A673 (cell line): ENCODE measurements at regions not wholly inside any gene's neighbourhood (a gene's known extent, or its start where the extent isn't known, plus 50 kb on each side); places are given as distances from the start of the nearest gene placed in this dataset.

Experiments
- BruUV-seq: library from RNA; stranded (reverse); fragments of 400-500 nt; replicated peaks from 2 replicates; lab custom pipeline; 2021; lab: Mats Ljungman, UMichigan
- CTCF ChIA-PET: fragments of 300-600 bp; sonication (Branson Sonifier 250); formaldehyde crosslinking; loops from one replicate; lab custom pipeline; 2022; ENCODE audit warnings: antibody characterized with exemption; lab: Charles Lee
- POLR2A ChIA-PET: fragments of 300-600 bp; sonication (Branson Sonifier 250); formaldehyde crosslinking; loops from one replicate; lab custom pipeline; 2022; ENCODE audit warnings: antibody characterized with exemption; ENCODE audit not compliant: low non-redundant PET; lab: Charles Lee
- DNase-seq: peaks from one replicate; pipeline ENCODE4 v3.0.0-alpha.2; 2015; ENCODE audit warnings: low spot score
- H3K27ac ChIP-seq: fragments of 200-600 bp; sonication (generic); 2 replicates; pipeline ENCODE4 v1.5.1; 2016; ENCODE audit warnings: mixed run types, low read depth, mild to moderate bottlenecking, mixed read lengths, antibody characterized with exemption, low read length; ENCODE audit not compliant: poor library complexity, severe bottlenecking
- H3K27me3 ChIP-seq: fragments of 200-600 bp; sonication (generic); replicated peaks from 2 replicates; pipeline ENCODE4 v1.6.1; 2017; ENCODE audit warnings: mixed run types, low read depth, mild to moderate bottlenecking, mixed read lengths, antibody characterized with exemption, low read length; ENCODE audit not compliant: insufficient read depth, poor library complexity
- H3K36me3 ChIP-seq: fragments of 200-600 bp; sonication (generic); 2 replicates; pipeline ENCODE4 v1.6.1; 2016; ENCODE audit warnings: mixed run types, mild to moderate bottlenecking, mixed read lengths, antibody characterized with exemption, low read length; ENCODE audit not compliant: insufficient read depth, poor library complexity, severe bottlenecking
- H3K4me1 ChIP-seq: fragments of 200-600 bp; sonication (generic); 2 replicates; pipeline ENCODE4 v1.6.1; 2017; ENCODE audit warnings: mixed run types, mild to moderate bottlenecking, mixed read lengths, antibody characterized with exemption, low read length; ENCODE audit not compliant: insufficient read depth, poor library complexity, severe bottlenecking
- H3K4me3 ChIP-seq: fragments of 200-600 bp; sonication (generic); 2 replicates; pipeline ENCODE4 v1.5.1; 2016; ENCODE audit warnings: low read depth, mixed run types, mild to moderate bottlenecking, mixed read lengths, low read length; ENCODE audit not compliant: poor library complexity, severe bottlenecking
- H3K9me3 ChIP-seq: fragments of 200-600 bp; sonication (generic); 2 replicates; pipeline ENCODE4 v1.6.1; 2016; ENCODE audit warnings: mixed run types, low read depth, mild to moderate bottlenecking, mixed read lengths, antibody characterized with exemption, low read length; ENCODE audit not compliant: poor library complexity, severe bottlenecking
- EZH2 ChIP-seq: fragments of 200-600 bp; sonication (generic); IDR thresholded peaks from 2 replicates; pipeline ENCODE4 v1.6.1; 2017; ENCODE audit warnings: borderline replicate concordance, low read depth, mild to moderate bottlenecking, mixed read lengths, antibody characterized with exemption, low read length; ENCODE audit not compliant: poor library complexity, severe bottlenecking
- intact Hi-C: fragments of 100-400 bp; cut with micrococcal nuclease; formaldehyde crosslinking; loops from one replicate; pipeline ENCODE4 v1.10.0; 2022; ENCODE audit not compliant: unreplicated experiment
- TF ChIP-seq, protein P1 (sequence below): fragments of 300-800, 200-600 bp; sonication (generic); conservative IDR thresholded peaks from 2 replicates; pipeline ENCODE4 v1.5.1; 2017; ENCODE audit warnings: low read depth, mild to moderate bottlenecking, antibody characterized with exemption, low read length, moderate library complexity, mixed read lengths

DNA sequence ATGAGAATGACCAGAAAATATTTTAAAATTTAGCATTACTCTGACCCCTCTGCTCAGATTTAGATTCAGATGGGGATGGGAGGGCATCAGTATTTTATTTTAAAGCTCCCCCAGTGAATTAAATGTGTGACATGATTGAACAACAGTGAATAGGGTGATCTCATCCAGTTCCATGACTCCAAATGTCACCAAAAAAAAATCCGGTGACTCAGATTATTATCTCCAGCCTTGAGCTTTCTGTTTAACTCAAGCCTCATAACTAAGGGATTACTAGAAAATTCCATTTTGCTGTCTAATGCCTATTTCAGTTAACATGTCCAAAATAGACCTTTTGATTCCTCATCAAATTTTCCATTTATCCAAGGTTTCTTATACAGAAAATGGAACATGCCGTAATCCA is 121.8 kb upstream of the TMEM47 start:
- no TSS peak for BruUV-seq
- H3K27ac ChIP-seq: no peak overlapping the region

DNA sequence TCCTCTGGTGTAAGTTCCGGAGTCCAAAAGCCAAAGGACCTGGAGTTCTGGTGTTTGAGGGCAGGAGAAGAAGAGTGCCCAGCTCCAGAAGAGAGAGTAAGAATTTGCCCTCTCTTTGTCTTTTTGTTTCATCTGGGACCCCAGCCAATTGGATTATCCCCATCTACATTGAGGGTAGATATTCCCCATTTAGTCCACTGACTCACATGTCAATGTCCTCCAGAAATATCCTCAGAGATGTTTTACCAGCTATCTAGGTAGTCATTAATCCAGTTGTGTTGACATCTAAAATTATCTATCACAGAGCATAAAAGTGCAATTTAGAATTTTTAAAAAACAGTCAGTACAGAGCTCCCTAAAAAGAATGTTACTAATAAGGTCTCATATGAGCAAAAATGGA is 132.9 kb upstream of the TMEM47 start:
- Histone ChIP-seq H3K36me3 (no peaks in the 10 kb centered on the region), H3K9me3 (no peaks in the 10 kb centered on the region), H3K4me3 (no peak overlapping the region), H3K27me3 (no peaks in the 10 kb centered on the region), H3K27ac (no peak overlapping the region), H3K4me1 (no peaks in the 10 kb centered on the region)
- no TSS peak for BruUV-seq
- CTCF ChIA-PET: no interaction called here
- POLR2A ChIA-PET: no interaction called here
- TF ChIP-seq, protein P1, sequence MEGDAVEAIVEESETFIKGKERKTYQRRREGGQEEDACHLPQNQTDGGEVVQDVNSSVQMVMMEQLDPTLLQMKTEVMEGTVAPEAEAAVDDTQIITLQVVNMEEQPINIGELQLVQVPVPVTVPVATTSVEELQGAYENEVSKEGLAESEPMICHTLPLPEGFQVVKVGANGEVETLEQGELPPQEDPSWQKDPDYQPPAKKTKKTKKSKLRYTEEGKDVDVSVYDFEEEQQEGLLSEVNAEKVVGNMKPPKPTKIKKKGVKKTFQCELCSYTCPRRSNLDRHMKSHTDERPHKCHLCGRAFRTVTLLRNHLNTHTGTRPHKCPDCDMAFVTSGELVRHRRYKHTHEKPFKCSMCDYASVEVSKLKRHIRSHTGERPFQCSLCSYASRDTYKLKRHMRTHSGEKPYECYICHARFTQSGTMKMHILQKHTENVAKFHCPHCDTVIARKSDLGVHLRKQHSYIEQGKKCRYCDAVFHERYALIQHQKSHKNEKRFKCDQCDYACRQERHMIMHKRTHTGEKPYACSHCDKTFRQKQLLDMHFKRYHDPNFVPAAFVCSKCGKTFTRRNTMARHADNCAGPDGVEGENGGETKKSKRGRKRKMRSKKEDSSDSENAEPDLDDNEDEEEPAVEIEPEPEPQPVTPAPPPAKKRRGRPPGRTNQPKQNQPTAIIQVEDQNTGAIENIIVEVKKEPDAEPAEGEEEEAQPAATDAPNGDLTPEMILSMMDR: no peak
- TF ChIP-seq EZH2: no peak
- intact Hi-C loops: no loop called here
- no peak for DNase-seq

More for the DNA sequence above, 121.8 kb upstream of the TMEM47 start:
- TF ChIP-seq, protein P1: no peak
- no peak for TF ChIP-seq EZH2
- ChIA-PET CTCF (no interaction called here), POLR2A (no interaction called here)
- Histone ChIP-seq H3K36me3 (no peaks in the 10 kb centered on the region), H3K4me1 (no peaks in the 10 kb centered on the region), H3K27me3 (no peaks in the 10 kb centered on the region), H3K9me3 (no peaks in the 10 kb centered on the region), H3K4me3 (no peak overlapping the region)
- DNase-seq: peak; percentile 3
- intact Hi-C loops: no loop called here

DNA sequence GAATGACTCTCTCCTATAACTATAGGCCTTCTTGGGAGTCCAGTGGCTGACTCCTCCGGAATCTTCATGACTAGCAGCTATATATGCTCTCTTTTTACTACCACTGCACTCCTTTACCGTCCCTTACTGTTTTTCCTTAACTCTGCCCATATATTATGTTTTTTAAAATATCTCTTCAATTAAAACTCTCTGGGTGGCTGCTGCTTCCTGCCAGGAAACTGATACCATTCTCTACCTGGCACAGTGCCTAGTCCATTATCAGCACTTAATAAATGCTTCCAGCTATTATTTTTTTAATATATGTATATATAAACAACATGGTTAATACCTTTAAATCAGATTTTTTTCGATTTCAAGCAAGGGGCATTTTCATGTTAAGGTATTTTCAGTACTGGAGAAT is 136.6 kb upstream of the FAM47B start:
- TF ChIP-seq EZH2: no peak
- TF ChIP-seq, protein P1: no peak

More for the DNA sequence above, 136.6 kb upstream of the FAM47B start:
- Histone ChIP-seq H3K4me3 (no peak overlapping the region), H3K9me3 (no peaks in the 10 kb centered on the region), H3K4me1 (no peaks in the 10 kb centered on the region), H3K27me3 (no peaks in the 10 kb centered on the region), H3K36me3 (no peaks in the 10 kb centered on the region), H3K27ac (no peak overlapping the region)
- DNase-seq: peak; percentile 7
- intact Hi-C loops: no loop called here
- CTCF ChIA-PET: no interaction called here
- BruUV-seq: no TSS peak
- POLR2A ChIA-PET: no interaction called here
